NCI-H446 (cell line): ENCODE measurements at regions not wholly inside any gene's neighbourhood (a gene's known extent, or its start where the extent isn't known, plus 50 kb on each side); places are given as distances from the start of the nearest gene placed in this dataset.
"Not testable (repeated sequence)": the region's sequence is repeated elsewhere in the genome, so short reads cannot be mapped to it uniquely, and the experiment has no call there.

Experiments
- DNase-seq, 2 experiments: peaks; one replicate each; lab custom pipeline; 2025; lab: John Stamatoyannopoulos, UW

GRCh38 chr3:158026236-158026635, 80.0 kb downstream of the SHOX2 start:
- no peak for DNase-seq

GRCh38 chr3:158019897-158020296, 86.3 kb downstream of the SHOX2 start:
- DNase-seq, result not testable (repeated sequence)

GRCh38 chr3:158018462-158018861, 87.8 kb downstream of the SHOX2 start:
- DNase-seq, result no peak

- no peak for DNase-seq
Observed at GRCh38 chr3:158012901-158013300, 93.3 kb downstream of the SHOX2 start.

GRCh38 chr3:158005391-158006100, 100.7 kb downstream of the SHOX2 start:
- DNase-seq, result no peak

- no peak for DNase-seq
Observed at GRCh38 chr3:157999246-157999645, 107.0 kb downstream of the SHOX2 start.

- no peak for DNase-seq
Observed at GRCh38 chr3:157982359-157982758, 123.9 kb downstream of the SHOX2 start.

- no peak for DNase-seq
Observed at GRCh38 chr3:157981819-157982218, 124.4 kb downstream of the SHOX2 start.

- DNase-seq, result no peak
Observed at GRCh38 chr3:157979022-157979421, 127.2 kb downstream of the SHOX2 start.

GRCh38 chr3:157961665-157962064, 144.6 kb downstream of the SHOX2 start:
- no peak for DNase-seq

GRCh38 chr3:157958457-157958856, 147.8 kb downstream of the SHOX2 start:
- no peak for DNase-seq

GRCh38 chr3:157956850-157957249, 149.4 kb downstream of the SHOX2 start:
- DNase-seq, result no peak

GRCh38 chr3:157956176-157956575, 150.0 kb downstream of the SHOX2 start:
- DNase-seq, result no peak

- no peak for DNase-seq
Observed at GRCh38 chr3:157953565-157953964, 152.7 kb downstream of the SHOX2 start.

GRCh38 chr3:157948605-157949383, 157.4 kb downstream of the SHOX2 start:
- no peak for DNase-seq

- no peak for DNase-seq
Observed at GRCh38 chr3:157939166-157939565, 167.1 kb downstream of the SHOX2 start.

- DNase-seq, result peak; percentile 26 to 81
Observed at GRCh38 chr3:157938154-157938779, 168.0 kb downstream of the SHOX2 start.

GRCh38 chr3:157931517-157931916, 174.7 kb downstream of the SHOX2 start:
- no peak for DNase-seq

- DNase-seq, result no peak
Observed at GRCh38 chr3:157930000-157930780, 176.0 kb downstream of the SHOX2 start.

- no peak for DNase-seq
Observed at GRCh38 chr3:157926822-157927221, 179.4 kb downstream of the SHOX2 start.

- no peak for DNase-seq
Observed at GRCh38 chr3:157922614-157923013, 183.6 kb downstream of the SHOX2 start.

GRCh38 chr3:157921811-157922210, 184.4 kb downstream of the SHOX2 start:
- peak in 1 of 2 experiments; percentile 31 for DNase-seq
